IPS DF 6.9 (cell line): ENCODE measurements at regions not wholly inside any gene's neighbourhood (a gene's known extent, or its start where the extent isn't known, plus 50 kb on each side); places are given as distances from the start of the nearest gene placed in this dataset.

Source experiments
- DNase-seq: peaks from one replicate; pipeline ENCODE4 v3.0.0-alpha.2; 2013; ENCODE audit warnings: low read depth, low spot score
- H3K27ac ChIP-seq: one replicate; pipeline ENCODE4 v1.5.1; 2013; ENCODE audit warnings: low read length, control low read depth
- H3K27me3 ChIP-seq: 2 replicates; pipeline ENCODE4 v1.6.1; 2013; ENCODE audit warnings: mild to moderate bottlenecking, low read length; ENCODE audit not compliant: control insufficient read depth, insufficient read depth
- H3K36me3 ChIP-seq: 2 replicates; pipeline ENCODE4 v1.6.1; 2013; ENCODE audit warnings: low read length; ENCODE audit not compliant: control insufficient read depth, insufficient read depth
- H3K4me1 ChIP-seq: 2 replicates; pipeline ENCODE4 v1.6.1; 2013; ENCODE audit warnings: low read length; ENCODE audit not compliant: control insufficient read depth, insufficient read depth
- H3K4me3 ChIP-seq: 2 replicates; pipeline ENCODE4 v1.5.1; 2013; ENCODE audit warnings: mild to moderate bottlenecking, low read length
- H3K9me3 ChIP-seq: 2 replicates; pipeline ENCODE4 v1.6.1; 2013; ENCODE audit warnings: low read length, inconsistent platforms; ENCODE audit not compliant: control insufficient read depth, insufficient read depth
- WGBS: extraction: QIAGEN DNeasy Blood & Tissue Kit; methylation state at CpG from one replicate; pipeline ENCODE4 v1.1.7; 2013; ENCODE audit warnings: mixed read lengths, missing lambda C conversion rate; ENCODE audit not compliant: insufficient read length, insufficient coverage; 5-methylcytosine and 5-hydroxymethylcytosine counted together

GRCh38 chr3:164927728-164928127 is 150.6 kb downstream of the SI start:
- WGBS, result no CpG with 5 or more reads among the region's 5 CpGs
- no peak overlapping the region for H3K4me3 ChIP-seq
- H3K4me1 ChIP-seq, result no peaks in the 10 kb centered on the region
- H3K36me3 ChIP-seq, result no peaks in the 10 kb centered on the region
- H3K9me3 ChIP-seq, result no peaks in the 10 kb centered on the region
- no peak for DNase-seq
- H3K27me3 ChIP-seq, result no peaks in the 10 kb centered on the region
- H3K27ac ChIP-seq, result no peak overlapping the region

- no peaks in the 10 kb centered on the region for H3K4me1 ChIP-seq
- no peak overlapping the region for H3K27ac ChIP-seq
- H3K4me3 ChIP-seq, result no peak overlapping the region
- WGBS, result no CpG with 5 or more reads among the region's 2 CpGs
- H3K27me3 ChIP-seq, result no peaks in the 10 kb centered on the region
- no peaks in the 10 kb centered on the region for H3K36me3 ChIP-seq
- H3K9me3 ChIP-seq, result no peaks in the 10 kb centered on the region
- no peak for DNase-seq
Observed at GRCh38 chr3:164918905-164919304, 159.4 kb downstream of the SI start.

GRCh38 chr3:164912916-164913315 is 165.4 kb downstream of the SI start:
- Histone ChIP-seq H3K27ac (no peak overlapping the region), H3K36me3 (no peaks in the 10 kb centered on the region), H3K27me3 (no peaks in the 10 kb centered on the region), H3K4me3 (no peak overlapping the region), H3K4me1 (no peaks in the 10 kb centered on the region), H3K9me3 (no peaks in the 10 kb centered on the region; the same call in 1 of the 2 replicates)
- DNase-seq, result no peak
- WGBS, result no CpG with 5 or more reads among the region's 2 CpGs

- Histone ChIP-seq H3K27me3 (no peaks in the 10 kb centered on the region), H3K4me1 (no peaks in the 10 kb centered on the region), H3K9me3 (no peaks in the 10 kb centered on the region), H3K36me3 (no peaks in the 10 kb centered on the region), H3K27ac (no peak overlapping the region), H3K4me3 (no peak overlapping the region)
- no peak for DNase-seq
- WGBS, result no CpG with 5 or more reads among the region's 5 CpGs
Observed at GRCh38 chr3:164903820-164904451, 174.4 kb downstream of the SI start.

DNA sequence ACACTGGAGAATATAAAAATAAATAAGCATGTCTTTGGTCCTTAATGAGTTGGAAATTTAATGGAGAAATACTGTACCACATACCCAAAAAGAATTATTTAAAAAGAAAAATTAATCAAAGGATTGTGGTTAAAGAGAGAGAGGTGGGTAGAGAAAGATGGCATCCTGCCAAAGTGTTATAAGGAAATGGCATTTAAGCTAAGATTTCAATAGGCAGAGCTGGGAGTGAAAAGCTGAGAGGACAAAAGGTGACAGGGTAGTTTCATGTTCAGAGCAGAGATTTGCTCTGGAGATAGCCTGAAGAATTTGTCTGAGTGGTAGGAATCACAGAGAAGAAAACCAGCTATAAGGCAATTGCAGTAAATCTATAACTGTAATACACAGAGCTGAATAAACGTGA is 181.0 kb downstream of the SI start:
- no peak overlapping the region for H3K4me3 ChIP-seq
- H3K27me3 ChIP-seq, result no peaks in the 10 kb centered on the region
- DNase-seq, result no peak
- no peak overlapping the region for H3K27ac ChIP-seq
- no CpG with 5 or more reads among the region's 1 CpG for WGBS
- no peaks in the 10 kb centered on the region for H3K4me1 ChIP-seq
- no peaks in the 10 kb centered on the region for H3K36me3 ChIP-seq
- H3K9me3 ChIP-seq, result no peaks in the 10 kb centered on the region

DNA sequence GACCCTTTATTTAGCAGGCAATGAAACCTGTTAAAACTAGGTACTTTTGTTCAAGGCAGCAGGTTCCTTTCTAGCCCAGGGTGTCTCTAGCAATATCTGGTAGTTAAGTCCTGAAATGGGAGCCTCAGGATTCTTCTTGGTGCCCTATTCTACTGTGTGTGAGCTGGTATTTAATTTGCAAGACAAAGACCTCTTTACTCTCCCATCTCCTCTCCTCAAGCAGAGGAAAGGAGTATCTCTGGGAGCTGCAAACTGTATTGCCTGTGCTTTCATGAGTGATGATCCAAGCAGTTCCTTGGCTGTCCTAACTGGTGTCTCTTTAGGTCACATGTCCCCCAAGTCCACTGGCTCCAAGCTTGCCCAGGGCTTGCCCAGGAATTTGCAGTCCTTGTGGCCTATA is 188.2 kb downstream of the SI start:
- no peaks in the 10 kb centered on the region for H3K36me3 ChIP-seq
- no peaks in the 10 kb centered on the region for H3K9me3 ChIP-seq
- no peak for DNase-seq
- H3K27me3 ChIP-seq, result no peaks in the 10 kb centered on the region
- no peak overlapping the region for H3K27ac ChIP-seq
- H3K4me3 ChIP-seq, result no peak overlapping the region
- H3K4me1 ChIP-seq, result peaks cover 4% of the 10 kb centered on the region; the same call in 1 of the 2 replicates

DNA sequence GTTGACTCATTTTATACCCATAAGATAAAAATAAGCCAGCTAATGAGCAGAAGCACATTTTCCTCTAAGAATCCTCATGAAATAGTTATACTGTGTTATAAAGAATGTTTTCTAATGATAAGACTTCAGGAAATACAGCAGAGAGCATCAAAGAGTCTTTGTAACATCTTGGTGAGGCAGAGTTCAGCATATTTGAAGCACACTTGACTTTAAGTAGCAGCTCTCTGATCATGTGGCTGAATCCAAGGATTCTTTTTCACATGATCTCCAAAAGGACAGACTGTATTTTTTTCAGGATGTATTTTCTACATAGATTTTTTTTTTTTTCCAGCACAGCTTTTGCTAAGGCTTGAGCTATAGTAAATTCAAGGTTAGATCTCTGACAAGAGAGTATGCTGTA is 195.1 kb downstream of the SI start:
- H3K27me3 ChIP-seq, result no peaks in the 10 kb centered on the region

GRCh38 chr3:164879201-164879600 is 199.1 kb downstream of the SI start:
- Histone ChIP-seq H3K27me3 (no peaks in the 10 kb centered on the region), H3K4me1 (no peaks in the 10 kb centered on the region), H3K9me3 (no peaks in the 10 kb centered on the region), H3K27ac (no peak overlapping the region), H3K36me3 (no peaks in the 10 kb centered on the region), H3K4me3 (no peak overlapping the region)
- no peak for DNase-seq
- WGBS, result no CpG with 5 or more reads among the region's 4 CpGs

More for the DNA sequence above, 195.1 kb downstream of the SI start:
- Histone ChIP-seq H3K9me3 (no peaks in the 10 kb centered on the region), H3K4me1 (no peaks in the 10 kb centered on the region), H3K4me3 (no peak overlapping the region), H3K36me3 (no peaks in the 10 kb centered on the region), H3K27ac (no peak overlapping the region)
- DNase-seq, result no peak

DNA sequence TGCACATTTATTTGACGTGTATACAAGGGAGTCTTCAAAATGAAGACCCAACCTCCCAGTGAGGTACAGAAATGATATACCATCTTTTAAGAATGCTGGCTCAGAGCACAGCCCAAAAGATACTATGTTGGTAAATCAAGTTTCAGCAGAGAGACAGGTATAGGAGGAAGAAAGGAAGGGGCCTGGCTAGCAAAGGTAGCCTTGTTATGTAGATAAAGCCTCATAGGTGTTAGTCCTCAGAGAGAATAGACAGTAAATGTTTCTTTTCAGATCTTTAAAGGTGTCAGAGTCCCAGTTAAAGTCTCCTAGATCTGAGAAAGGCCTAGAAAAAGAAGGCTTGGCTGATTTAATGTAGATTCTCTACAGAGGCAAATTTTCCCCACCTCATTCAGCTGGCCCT is 213.8 kb downstream of the SI start:
- H3K9me3 ChIP-seq, result no peaks in the 10 kb centered on the region
- H3K4me3 ChIP-seq, result no peak overlapping the region
- no peak overlapping the region for H3K27ac ChIP-seq
- no peak for DNase-seq
- H3K27me3 ChIP-seq, result no peaks in the 10 kb centered on the region
- no CpG with 5 or more reads among the region's 1 CpG for WGBS
- no peaks in the 10 kb centered on the region for H3K4me1 ChIP-seq
- H3K36me3 ChIP-seq, result no peaks in the 10 kb centered on the region

DNA sequence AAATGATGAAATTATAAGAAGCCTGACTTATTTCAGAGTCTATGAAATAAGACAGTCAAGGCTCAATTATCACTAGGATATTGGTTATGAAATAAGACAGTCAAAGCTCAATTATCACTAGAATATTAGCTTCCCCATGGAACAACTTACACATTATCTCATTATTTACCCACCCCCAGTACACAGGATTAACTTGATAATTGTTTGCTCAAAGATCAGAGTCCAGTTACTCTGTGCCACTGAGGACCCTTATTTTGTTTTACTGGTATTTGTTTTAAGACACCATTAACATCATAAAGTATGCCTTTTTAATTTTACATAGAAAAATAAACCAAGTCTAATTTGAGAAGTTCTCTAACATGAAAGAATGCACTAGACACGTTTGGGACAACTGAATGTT is 225.4 kb downstream of the SI start:
- H3K9me3 ChIP-seq, result no peaks in the 10 kb centered on the region
- no peak overlapping the region for H3K4me3 ChIP-seq
- H3K4me1 ChIP-seq, result peaks cover 2% of the 10 kb centered on the region; the same call in 1 of the 2 replicates
- no peaks in the 10 kb centered on the region for H3K36me3 ChIP-seq
- no peaks in the 10 kb centered on the region for H3K27me3 ChIP-seq
- no peak for DNase-seq
- no peak overlapping the region for H3K27ac ChIP-seq
- WGBS, result no CpG with 5 or more reads among the region's 1 CpG

DNA sequence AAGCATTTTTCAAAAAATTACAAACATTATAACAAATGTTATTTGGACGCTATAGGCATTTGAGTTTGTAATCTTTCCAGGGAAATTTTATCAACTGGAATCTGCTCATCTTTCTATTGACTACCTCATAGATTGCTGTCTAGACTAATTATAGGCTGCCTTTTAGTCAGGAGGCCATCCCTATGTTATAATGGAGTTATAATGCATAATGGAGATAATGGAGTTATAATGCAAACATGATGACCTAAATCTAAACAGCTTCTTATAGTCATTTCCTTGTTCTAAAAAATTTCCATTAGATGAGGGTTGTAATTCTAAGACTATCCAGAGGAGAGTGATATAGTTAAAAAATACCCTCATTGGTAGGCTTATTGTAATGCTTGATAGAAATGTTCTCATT is 226.4 kb downstream of the SI start:
- no peaks in the 10 kb centered on the region for H3K9me3 ChIP-seq
- DNase-seq, result no peak
- H3K4me3 ChIP-seq, result no peak overlapping the region
- no peak overlapping the region for H3K27ac ChIP-seq
- WGBS, result no CpG with 5 or more reads among the region's 1 CpG
- no peaks in the 10 kb centered on the region for H3K27me3 ChIP-seq
- peaks cover 2% of the 10 kb centered on the region; the same call in 1 of the 2 replicates for H3K4me1 ChIP-seq
- no peaks in the 10 kb centered on the region for H3K36me3 ChIP-seq
